PFSK-1 (cell line): ENCODE measurements at regions not wholly inside any gene's neighbourhood (a gene's known extent, or its start where the extent isn't known, plus 50 kb on each side); places are given as distances from the start of the nearest gene placed in this dataset.

Experiments
- FOXP2 ChIP-seq: optimal IDR thresholded peaks from 2 replicates; pipeline ENCODE3; 2011; ENCODE audit warnings: borderline replicate concordance, control low read depth, inconsistent platforms; ENCODE audit not compliant: insufficient read depth; ENCODE audit errors: extremely low read length, extremely low read depth
- POLR2AphosphoS5 ChIP-seq: IDR thresholded peaks from 2 replicates; pipeline ENCODE4 v1.6.1; 2012; ENCODE audit warnings: low read depth, mild to moderate bottlenecking, control low read depth, low read length, moderate library complexity
- SIN3A ChIP-seq: IDR thresholded peaks from 2 replicates; pipeline ENCODE4 v1.6.1; 2012; ENCODE audit warnings: mild to moderate bottlenecking, low read length, moderate library complexity, borderline replicate concordance; ENCODE audit not compliant: insufficient read depth
- TAF1 ChIP-seq: IDR thresholded peaks from 2 replicates; pipeline ENCODE4 v1.6.1; 2012; ENCODE audit warnings: low read length, control low read depth, borderline replicate concordance; ENCODE audit not compliant: insufficient read depth
- TF ChIP-seq, protein P1 (sequence below), 2 experiments: IDR thresholded peaks; 2 replicates each; pipeline versions ENCODE4 v1.6.1 to v1.8.0; 2011 to 2012; ENCODE audit warnings: low read depth in 2 of 2, low read length in 2 of 2, control low read depth in 1 of 2, inconsistent platforms in 1 of 2, mild to moderate bottlenecking in 1 of 2, moderate library complexity in 1 of 2; ENCODE audit not compliant: insufficient read depth in 1 of 2

- TF ChIP-seq POLR2AphosphoS5 (no peak), TAF1 (no peak), SIN3A (0 out of 2 replicates have a peak, but pooled peaks have one; percentile 33), FOXP2 (no peak)
- TF ChIP-seq, protein P1, sequence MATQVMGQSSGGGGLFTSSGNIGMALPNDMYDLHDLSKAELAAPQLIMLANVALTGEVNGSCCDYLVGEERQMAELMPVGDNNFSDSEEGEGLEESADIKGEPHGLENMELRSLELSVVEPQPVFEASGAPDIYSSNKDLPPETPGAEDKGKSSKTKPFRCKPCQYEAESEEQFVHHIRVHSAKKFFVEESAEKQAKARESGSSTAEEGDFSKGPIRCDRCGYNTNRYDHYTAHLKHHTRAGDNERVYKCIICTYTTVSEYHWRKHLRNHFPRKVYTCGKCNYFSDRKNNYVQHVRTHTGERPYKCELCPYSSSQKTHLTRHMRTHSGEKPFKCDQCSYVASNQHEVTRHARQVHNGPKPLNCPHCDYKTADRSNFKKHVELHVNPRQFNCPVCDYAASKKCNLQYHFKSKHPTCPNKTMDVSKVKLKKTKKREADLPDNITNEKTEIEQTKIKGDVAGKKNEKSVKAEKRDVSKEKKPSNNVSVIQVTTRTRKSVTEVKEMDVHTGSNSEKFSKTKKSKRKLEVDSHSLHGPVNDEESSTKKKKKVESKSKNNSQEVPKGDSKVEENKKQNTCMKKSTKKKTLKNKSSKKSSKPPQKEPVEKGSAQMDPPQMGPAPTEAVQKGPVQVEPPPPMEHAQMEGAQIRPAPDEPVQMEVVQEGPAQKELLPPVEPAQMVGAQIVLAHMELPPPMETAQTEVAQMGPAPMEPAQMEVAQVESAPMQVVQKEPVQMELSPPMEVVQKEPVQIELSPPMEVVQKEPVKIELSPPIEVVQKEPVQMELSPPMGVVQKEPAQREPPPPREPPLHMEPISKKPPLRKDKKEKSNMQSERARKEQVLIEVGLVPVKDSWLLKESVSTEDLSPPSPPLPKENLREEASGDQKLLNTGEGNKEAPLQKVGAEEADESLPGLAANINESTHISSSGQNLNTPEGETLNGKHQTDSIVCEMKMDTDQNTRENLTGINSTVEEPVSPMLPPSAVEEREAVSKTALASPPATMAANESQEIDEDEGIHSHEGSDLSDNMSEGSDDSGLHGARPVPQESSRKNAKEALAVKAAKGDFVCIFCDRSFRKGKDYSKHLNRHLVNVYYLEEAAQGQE (IDR thresholded peaks at IDR 0.05; ENCODE audit: insufficient read depth in 1 of 2, low read depth in 2 of 2, low read length in 2 of 2), result no peak
These were observed 176.0 kb upstream of the COL3A1 start for GRCh38 chr2:188798159-188798558.
